ENCODE measurements at regions not wholly inside any gene's neighbourhood (a gene's known extent, or its start where the extent isn't known, plus 50 kb on each side); places are given as distances from the start of the nearest gene placed in this dataset.

DNA sequence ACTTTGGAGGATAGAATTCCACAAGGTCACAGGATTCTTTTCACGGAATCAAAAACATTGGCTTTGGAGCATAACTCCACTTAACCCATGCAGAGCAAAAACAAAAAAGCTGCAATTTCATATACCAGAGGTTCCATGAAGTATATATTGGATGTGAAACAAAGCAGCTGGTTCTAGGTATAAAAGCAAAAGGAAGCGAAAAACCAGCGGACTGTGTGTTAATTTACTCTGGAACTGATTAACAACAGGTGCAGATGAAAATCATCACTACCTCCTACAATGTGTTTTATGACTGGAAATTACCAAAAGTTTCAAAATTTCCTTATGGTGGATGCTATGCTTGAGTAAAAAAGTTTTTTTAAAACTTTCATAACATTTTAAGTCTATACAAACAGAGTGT is 54.4 kb upstream of the LINC00305 start:
- Histone ChIP-seq H3K9ac (ENCODE audit: insufficient read length, low read depth) (no peak overlapping the region), H3K4me1 (ENCODE audit: insufficient read depth, insufficient read length) (no peaks in the 10 kb centered on the region), H3K4me3 (ENCODE audit: insufficient read length, low read depth) (no peak overlapping the region), H3K36me3 (ENCODE audit: insufficient read depth, insufficient read length, low read length) (no peaks in the 10 kb centered on the region), H3K27me3 (ENCODE audit: insufficient read depth, insufficient read length) (no peaks in the 10 kb centered on the region), H3K9me3 (ENCODE audit: insufficient read depth, low read length) (no peaks in the 10 kb centered on the region)
- no peak for TF ChIP-seq SUZ12 (IDR thresholded peaks at IDR 0.05; ENCODE audit: extremely low read depth, insufficient read depth, insufficient read length)
- TF ChIP-seq YY1 (IDR thresholded peaks at IDR 0.05; ENCODE audit: insufficient read depth, insufficient read length): no peak
- TF ChIP-seq ZNF274 (IDR thresholded peaks at IDR 0.05; ENCODE audit: low read depth, low read length): no peak
- no peak for DNase-seq (ENCODE audit: low read depth, low spot score)

DNA sequence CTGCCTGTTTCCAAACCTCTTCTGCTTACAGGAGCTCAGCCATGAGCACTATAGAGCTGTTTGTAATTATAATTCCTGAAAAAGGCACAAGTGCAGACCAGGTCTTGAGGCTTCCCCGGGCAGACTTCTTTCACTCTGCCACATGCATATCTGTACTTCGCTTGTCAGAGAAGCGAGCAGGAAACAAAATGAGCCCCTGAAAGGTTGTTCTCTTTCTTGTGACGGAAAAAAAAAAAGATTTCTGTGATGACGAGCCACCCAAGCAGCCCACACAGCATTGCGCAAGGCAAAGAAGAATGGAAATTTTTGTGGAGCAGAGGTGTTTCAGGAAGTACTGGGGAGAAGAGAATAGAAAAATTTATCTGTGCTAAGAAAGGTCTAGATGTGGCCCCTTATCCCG is 54.0 kb upstream of the LINC00305 start:
- TF ChIP-seq YY1 (IDR thresholded peaks at IDR 0.05; ENCODE audit: insufficient read depth, insufficient read length): no peak
- TF ChIP-seq SUZ12 (IDR thresholded peaks at IDR 0.05; ENCODE audit: extremely low read depth, insufficient read depth, insufficient read length): no peak
- no peak for TF ChIP-seq ZNF274 (IDR thresholded peaks at IDR 0.05; ENCODE audit: low read depth, low read length)
- Histone ChIP-seq H3K36me3 (ENCODE audit: insufficient read depth, insufficient read length, low read length) (no peaks in the 10 kb centered on the region), H3K27me3 (ENCODE audit: insufficient read depth, insufficient read length) (no peaks in the 10 kb centered on the region), H3K9me3 (ENCODE audit: insufficient read depth, low read length) (no peaks in the 10 kb centered on the region), H3K4me3 (ENCODE audit: insufficient read length, low read depth) (no peak overlapping the region), H3K4me1 (ENCODE audit: insufficient read depth, insufficient read length) (no peaks in the 10 kb centered on the region), H3K9ac (ENCODE audit: insufficient read length, low read depth) (no peak overlapping the region)
- DNase-seq (ENCODE audit: low read depth, low spot score): no peak

DNA sequence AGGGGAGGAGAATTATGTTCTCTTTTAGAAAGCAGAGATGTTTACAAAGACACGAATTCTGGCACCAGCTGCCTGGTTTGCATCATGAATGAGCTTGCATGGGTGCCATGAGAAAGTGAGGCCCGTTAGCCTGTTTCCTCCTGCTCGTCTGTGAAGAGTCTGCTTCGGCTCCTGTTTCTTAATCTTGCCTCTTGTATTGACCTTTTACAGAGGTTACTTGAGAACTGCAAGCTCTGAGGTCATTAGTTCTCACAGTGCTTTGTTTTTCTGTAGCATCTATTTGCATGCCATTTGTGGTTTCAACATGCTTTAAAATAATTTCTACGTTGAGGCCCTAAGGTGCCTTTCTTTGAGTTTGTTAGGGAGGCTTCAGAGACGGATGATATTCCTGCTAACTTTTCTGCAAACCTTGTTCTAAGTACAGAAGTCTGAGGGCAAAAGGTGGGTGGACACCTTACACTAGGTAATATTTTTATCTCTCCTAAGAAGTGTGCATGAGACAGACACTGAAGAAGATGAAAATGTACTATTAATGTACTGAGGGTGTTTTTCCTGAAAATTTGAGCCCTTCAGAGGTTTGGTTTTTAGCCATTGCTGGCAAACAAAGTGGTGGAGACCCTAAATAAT is 53.4 kb upstream of the LINC00305 start:
- Histone ChIP-seq H3K9me3 (ENCODE audit: insufficient read depth, low read length) (no peaks in the 10 kb centered on the region), H3K4me1 (ENCODE audit: insufficient read depth, insufficient read length) (no peaks in the 10 kb centered on the region), H3K9ac (ENCODE audit: insufficient read length, low read depth) (no peak overlapping the region), H3K36me3 (ENCODE audit: insufficient read depth, insufficient read length, low read length) (no peaks in the 10 kb centered on the region), H3K27me3 (ENCODE audit: insufficient read depth, insufficient read length) (no peaks in the 10 kb centered on the region), H3K4me3 (ENCODE audit: insufficient read length, low read depth) (no peak overlapping the region)
- no peak for DNase-seq (ENCODE audit: low read depth, low spot score)
- TF ChIP-seq ZNF274 (IDR thresholded peaks at IDR 0.05; ENCODE audit: low read depth, low read length): no peak
- no peak for TF ChIP-seq SUZ12 (IDR thresholded peaks at IDR 0.05; ENCODE audit: extremely low read depth, insufficient read depth, insufficient read length)
- TF ChIP-seq YY1 (IDR thresholded peaks at IDR 0.05; ENCODE audit: insufficient read depth, insufficient read length): no peak

- H3K9ac ChIP-seq (ENCODE audit: insufficient read length, low read depth): no peak overlapping the region
- no peaks in the 10 kb centered on the region for H3K9me3 ChIP-seq (ENCODE audit: insufficient read depth, low read length)
- no peak for DNase-seq (ENCODE audit: low read depth, low spot score)
- TF ChIP-seq YY1 (IDR thresholded peaks at IDR 0.05; ENCODE audit: insufficient read depth, insufficient read length) (no peak), SUZ12 (IDR thresholded peaks at IDR 0.05; ENCODE audit: extremely low read depth, insufficient read depth, insufficient read length) (no peak), ZNF274 (IDR thresholded peaks at IDR 0.05; ENCODE audit: low read depth, low read length) (no peak)
- no peaks in the 10 kb centered on the region for H3K36me3 ChIP-seq (ENCODE audit: insufficient read depth, insufficient read length, low read length)
- H3K27me3 ChIP-seq (ENCODE audit: insufficient read depth, insufficient read length): no peaks in the 10 kb centered on the region
- H3K4me1 ChIP-seq (ENCODE audit: insufficient read depth, insufficient read length): no peaks in the 10 kb centered on the region
- no peak overlapping the region for H3K4me3 ChIP-seq (ENCODE audit: insufficient read length, low read depth)
Observed at GRCh38 chr18:64201781-64202180, 52.9 kb upstream of the LINC00305 start.

DNA sequence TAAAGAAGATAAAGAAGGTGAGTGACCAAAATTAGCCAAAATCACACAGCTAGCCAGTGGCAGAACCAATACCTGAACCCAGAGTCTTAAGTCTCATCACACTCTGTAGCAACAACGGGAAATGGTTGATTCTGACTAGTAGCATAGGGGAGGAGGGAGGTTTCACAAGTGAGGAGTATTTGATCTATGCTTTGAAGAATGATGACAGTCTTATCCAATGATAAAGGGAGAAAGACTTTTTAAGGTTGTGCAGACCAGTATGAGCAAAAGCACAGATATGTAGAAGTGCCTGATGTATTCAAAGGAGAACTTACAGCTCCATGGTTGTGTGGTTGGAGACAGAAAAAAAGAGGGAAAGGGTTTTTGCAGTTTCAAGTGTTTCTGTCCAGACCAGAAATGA is 50.7 kb upstream of the LINC00305 start:
- no peak for DNase-seq (ENCODE audit: low read depth, low spot score)
- Histone ChIP-seq H3K9me3 (ENCODE audit: insufficient read depth, low read length) (no peaks in the 10 kb centered on the region), H3K4me1 (ENCODE audit: insufficient read depth, insufficient read length) (no peaks in the 10 kb centered on the region), H3K36me3 (ENCODE audit: insufficient read depth, insufficient read length, low read length) (no peaks in the 10 kb centered on the region), H3K9ac (ENCODE audit: insufficient read length, low read depth) (no peak overlapping the region), H3K4me3 (ENCODE audit: insufficient read length, low read depth) (no peak overlapping the region), H3K27me3 (ENCODE audit: insufficient read depth, insufficient read length) (no peaks in the 10 kb centered on the region)
- TF ChIP-seq YY1 (IDR thresholded peaks at IDR 0.05; ENCODE audit: insufficient read depth, insufficient read length): no peak
- no peak for TF ChIP-seq SUZ12 (IDR thresholded peaks at IDR 0.05; ENCODE audit: extremely low read depth, insufficient read depth, insufficient read length)
